Loucy (cell line): ENCODE measurements at regions not wholly inside any gene's neighbourhood (a gene's known extent, or its start where the extent isn't known, plus 50 kb on each side); places are given as distances from the start of the nearest gene placed in this dataset.

Experiments used
- H2AFZ ChIP-seq: fragments of 200-600 bp; sonication (generic); 2 replicates; pipeline ENCODE4 v1.6.0; 2016; ENCODE audit warnings: antibody characterized with exemption, mild to moderate bottlenecking, low read length, moderate library complexity
- H3F3A ChIP-seq: fragments of 200-600 bp; 2 replicates; pipeline ENCODE4 v1.6.0; 2016; ENCODE audit warnings: antibody characterized with exemption, low read depth, mild to moderate bottlenecking
- H3K27me3 ChIP-seq: fragments of 200-600 bp; sonication (generic); 2 replicates; pipeline ENCODE4 v1.6.1; 2014; ENCODE audit warnings: low read length, mild to moderate bottlenecking; ENCODE audit not compliant: insufficient read depth, poor library complexity, severe bottlenecking
- H3K36me3 ChIP-seq: fragments of 200-600 bp; sonication (generic); 2 replicates; pipeline ENCODE4 v1.6.1; 2016; ENCODE audit warnings: low read length; ENCODE audit not compliant: insufficient read depth
- H3K4me1 ChIP-seq: fragments of 200-600 bp; sonication (generic); 2 replicates; pipeline ENCODE4 v1.5.1; 2014; ENCODE audit warnings: low read length, mild to moderate bottlenecking; ENCODE audit not compliant: insufficient read depth, poor library complexity, severe bottlenecking
- H3K4me2 ChIP-seq: fragments of 200-600 bp; sonication (generic); 2 replicates; pipeline ENCODE4 v1.6.0; 2014; ENCODE audit warnings: antibody characterized with exemption, low read length, low read depth, mild to moderate bottlenecking; ENCODE audit not compliant: poor library complexity, severe bottlenecking
- H3K4me3 ChIP-seq: fragments of 200-600 bp; sonication (generic); 2 replicates; pipeline ENCODE4 v1.5.1; 2014; ENCODE audit warnings: low read length, mild to moderate bottlenecking, mixed read lengths; ENCODE audit not compliant: poor library complexity, severe bottlenecking
- H3K79me2 ChIP-seq: fragments of 200-600 bp; sonication (generic); 2 replicates; pipeline ENCODE4 v1.6.1; 2014; ENCODE audit warnings: low read length; ENCODE audit not compliant: insufficient read depth
- H3K9ac ChIP-seq: fragments of 200-600 bp; sonication (generic); 2 replicates; pipeline ENCODE4 v1.6.0; 2014; ENCODE audit warnings: mild to moderate bottlenecking, low read depth, low read length, moderate library complexity; ENCODE audit not compliant: poor library complexity, severe bottlenecking
- H3K9me2 ChIP-seq: fragments of 200-600 bp; sonication (generic); replicated peaks from 2 replicates; pipeline ENCODE4 v1.6.1; 2016; ENCODE audit warnings: low read depth, low read length, mixed read lengths
- H3K9me3 ChIP-seq: fragments of 200-600 bp; sonication (generic); 2 replicates; pipeline ENCODE4 v1.6.1; 2014; ENCODE audit warnings: mild to moderate bottlenecking, antibody characterized with exemption, low read length, low read depth; ENCODE audit not compliant: insufficient read depth
- H4K20me1 ChIP-seq: fragments of 200-600 bp; sonication (generic); 2 replicates; pipeline ENCODE4 v1.6.0; 2014; ENCODE audit warnings: antibody characterized with exemption, low read length, mild to moderate bottlenecking; ENCODE audit not compliant: insufficient read depth, poor library complexity, severe bottlenecking
- EZH2phosphoT487 ChIP-seq: fragments of 200-600 bp; IDR thresholded peaks from 2 replicates; pipeline ENCODE4 v1.6.1; 2018; ENCODE audit warnings: antibody characterized with exemption, mild to moderate bottlenecking, moderate library complexity, borderline replicate concordance
- TF ChIP-seq, protein P1 (sequence below): fragments of 200-600 bp; sonication (generic); conservative IDR thresholded peaks from 2 replicates; pipeline ENCODE4 v1.5.1; 2014; ENCODE audit warnings: mild to moderate bottlenecking, antibody characterized with exemption, low read length

DNA sequence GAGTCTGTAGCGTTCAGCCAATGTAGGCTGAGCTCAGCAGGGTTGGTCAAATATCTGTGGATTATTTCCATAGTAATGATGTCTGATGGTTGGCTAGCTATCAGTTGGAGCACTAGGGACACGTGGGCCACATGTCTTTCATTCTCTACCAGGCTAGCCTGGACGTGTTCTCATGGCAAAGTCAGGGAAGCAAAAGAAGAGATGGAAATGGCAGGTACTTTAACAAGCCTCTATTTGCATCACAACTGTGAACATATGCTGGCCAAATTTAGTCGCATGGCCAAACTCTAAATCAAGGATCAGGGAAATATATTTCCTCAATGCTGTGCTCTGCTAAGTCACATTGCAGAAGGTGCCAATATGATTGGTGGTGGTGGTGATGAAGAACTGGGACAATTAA is 371.6 kb upstream of the CHST9 start:
- no peaks in the 10 kb centered on the region for H3F3A ChIP-seq
- H2AFZ ChIP-seq, result no peak overlapping the region
- H4K20me1 ChIP-seq, result no peaks in the 10 kb centered on the region
- no peaks in the 10 kb centered on the region for H3K9me2 ChIP-seq
- no peak overlapping the region for H3K9ac ChIP-seq
- no peaks in the 10 kb centered on the region for H3K27me3 ChIP-seq
- H3K4me1 ChIP-seq, result peaks cover 1% of the 10 kb centered on the region
- no peak overlapping the region for H3K4me2 ChIP-seq
- no peaks in the 10 kb centered on the region for H3K9me3 ChIP-seq
- H3K4me3 ChIP-seq, result no peak overlapping the region
- TF ChIP-seq, protein P1, sequence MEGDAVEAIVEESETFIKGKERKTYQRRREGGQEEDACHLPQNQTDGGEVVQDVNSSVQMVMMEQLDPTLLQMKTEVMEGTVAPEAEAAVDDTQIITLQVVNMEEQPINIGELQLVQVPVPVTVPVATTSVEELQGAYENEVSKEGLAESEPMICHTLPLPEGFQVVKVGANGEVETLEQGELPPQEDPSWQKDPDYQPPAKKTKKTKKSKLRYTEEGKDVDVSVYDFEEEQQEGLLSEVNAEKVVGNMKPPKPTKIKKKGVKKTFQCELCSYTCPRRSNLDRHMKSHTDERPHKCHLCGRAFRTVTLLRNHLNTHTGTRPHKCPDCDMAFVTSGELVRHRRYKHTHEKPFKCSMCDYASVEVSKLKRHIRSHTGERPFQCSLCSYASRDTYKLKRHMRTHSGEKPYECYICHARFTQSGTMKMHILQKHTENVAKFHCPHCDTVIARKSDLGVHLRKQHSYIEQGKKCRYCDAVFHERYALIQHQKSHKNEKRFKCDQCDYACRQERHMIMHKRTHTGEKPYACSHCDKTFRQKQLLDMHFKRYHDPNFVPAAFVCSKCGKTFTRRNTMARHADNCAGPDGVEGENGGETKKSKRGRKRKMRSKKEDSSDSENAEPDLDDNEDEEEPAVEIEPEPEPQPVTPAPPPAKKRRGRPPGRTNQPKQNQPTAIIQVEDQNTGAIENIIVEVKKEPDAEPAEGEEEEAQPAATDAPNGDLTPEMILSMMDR, result no peak
- TF ChIP-seq EZH2phosphoT487, result no peak
- no peaks in the 10 kb centered on the region for H3K79me2 ChIP-seq
- no peaks in the 10 kb centered on the region for H3K36me3 ChIP-seq

DNA sequence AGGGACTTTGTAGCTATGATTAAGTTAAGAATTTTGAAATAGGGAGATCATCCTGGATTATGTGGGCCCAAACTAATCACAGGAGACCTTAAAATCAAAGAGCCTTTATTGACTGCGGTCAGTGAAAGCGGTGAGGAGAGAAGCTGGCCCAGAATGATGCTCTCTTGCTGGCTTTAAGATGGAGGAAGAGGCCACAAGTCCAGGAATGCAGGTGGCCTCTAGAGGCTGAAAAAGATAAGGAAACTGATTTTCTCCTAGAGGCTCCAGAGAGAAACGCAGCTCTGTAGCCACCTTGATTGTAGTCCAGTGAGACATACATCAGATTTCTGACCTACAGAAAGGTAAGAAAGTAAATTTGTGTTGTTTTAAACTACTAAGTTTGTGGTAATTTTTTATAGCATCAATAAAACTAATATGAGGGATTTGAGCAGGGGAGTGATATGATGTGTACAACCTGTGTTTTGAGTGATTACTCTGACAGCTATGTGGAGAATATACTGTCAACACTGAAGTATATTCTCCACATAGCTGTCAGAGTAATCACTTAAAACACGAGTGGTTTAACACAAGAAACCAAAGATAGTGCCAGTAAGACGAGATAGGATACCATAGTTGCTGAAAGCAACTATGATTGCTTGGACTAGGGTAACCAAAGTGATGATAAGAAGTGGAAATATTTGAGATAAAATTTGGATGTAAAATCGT is 364.4 kb upstream of the CHST9 start:
- Histone ChIP-seq H3K36me3 (no peaks in the 10 kb centered on the region), H3F3A (no peaks in the 10 kb centered on the region), H3K9ac (no peak overlapping the region), H3K9me3 (no peaks in the 10 kb centered on the region), H2AFZ (no peak overlapping the region), H3K27me3 (no peaks in the 10 kb centered on the region), H3K79me2 (no peaks in the 10 kb centered on the region), H3K9me2 (no peaks in the 10 kb centered on the region), H3K4me3 (no peak overlapping the region), H3K4me1 (no peaks in the 10 kb centered on the region), H4K20me1 (no peaks in the 10 kb centered on the region), H3K4me2 (no peak overlapping the region)
- TF ChIP-seq, protein P1, result no peak
- no peak for TF ChIP-seq EZH2phosphoT487

DNA sequence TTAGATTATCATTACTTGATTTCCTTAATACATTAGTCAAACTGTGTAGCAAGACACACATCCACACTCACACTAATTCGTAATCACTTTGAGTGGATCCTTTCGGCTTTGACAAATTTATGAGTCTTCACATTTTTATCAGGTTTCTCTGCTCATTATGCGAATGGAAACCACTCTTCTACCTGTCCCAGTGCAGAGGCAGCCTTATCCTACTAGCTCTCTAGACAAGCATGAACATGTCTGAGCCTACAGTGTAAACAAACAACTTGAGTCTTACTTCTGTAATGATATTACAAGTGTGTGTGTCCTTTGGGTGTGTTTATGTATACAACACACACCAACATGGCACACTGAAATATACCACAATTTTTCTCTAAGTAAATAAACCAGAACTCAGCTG is 361.9 kb upstream of the CHST9 start:
- Histone ChIP-seq H3K4me1 (no peaks in the 10 kb centered on the region), H3K4me3 (no peak overlapping the region), H3K4me2 (no peak overlapping the region), H4K20me1 (no peaks in the 10 kb centered on the region), H3K9me2 (no peaks in the 10 kb centered on the region), H3K9me3 (no peaks in the 10 kb centered on the region), H3K36me3 (no peaks in the 10 kb centered on the region), H2AFZ (no peak overlapping the region), H3K27me3 (no peaks in the 10 kb centered on the region), H3K9ac (no peak overlapping the region), H3F3A (no peaks in the 10 kb centered on the region), H3K79me2 (no peaks in the 10 kb centered on the region)
- TF ChIP-seq, protein P1, result no peak
- no peak for TF ChIP-seq EZH2phosphoT487
